Ascending aorta (tissue), 2 donors: ENCODE measurements at regions not wholly inside any gene's neighbourhood (a gene's known extent, or its start where the extent isn't known, plus 50 kb on each side); places are given as distances from the start of the nearest gene placed in this dataset.
A peak's percentile ranks its signal among the peaks of the same experiment; 100 is the strongest.

ENCODE experiments used
- DNase-seq, 2 donors: peaks; one replicate each; pipeline ENCODE4 v3.0.0-alpha.2; 2019; ENCODE audit warnings: low spot score in 2 of 2
- H3K27ac ChIP-seq, 2 donors: fragments of 200-600 bp; sonication (generic); one replicate each; pipeline ENCODE4 v1.5.1; 2016 to 2017; ENCODE audit warnings: mild to moderate bottlenecking in 1 of 2
- H3K27me3 ChIP-seq: fragments of 200-600 bp; sonication (generic); one replicate; pipeline ENCODE4 v1.5.1; 2017
- H3K36me3 ChIP-seq, 2 donors: fragments of 200-600 bp; sonication (generic); one replicate each; pipeline ENCODE4 v1.5.1; 2016
- H3K4me1 ChIP-seq, 2 donors: fragments of 200-600 bp; sonication (generic); one replicate each; pipeline ENCODE4 v1.5.1; 2016 to 2017; ENCODE audit warnings: mild to moderate bottlenecking in 1 of 2
- H3K4me3 ChIP-seq, 2 donors: fragments of 200-600 bp; sonication (generic); one replicate each; pipeline ENCODE4 v1.5.1; 2016 to 2017; ENCODE audit warnings: mild to moderate bottlenecking in 1 of 2
- H3K9me3 ChIP-seq, 2 donors: fragments of 200-600 bp; sonication (generic); one replicate each; pipeline ENCODE4 v1.5.1; 2016
- CTCF ChIP-seq, 3 experiments: fragments of 200-600 bp in 2 of 3; fragments of 450-650 bp in 1 of 3; sonication (generic) in 2 of 3; IDR thresholded peaks; one replicate each; pipeline ENCODE4 v1.5.1; 2016 to 2019; ENCODE audit warnings: antibody characterized with exemption in 3 of 3, mild to moderate bottlenecking in 1 of 3, moderate library complexity in 1 of 3
- intact Hi-C: fragments of 100-400 bp; cut with DNase I; formaldehyde crosslinking; loops from one replicate; pipeline ENCODE4 v1.15.1; 2023

DNA sequence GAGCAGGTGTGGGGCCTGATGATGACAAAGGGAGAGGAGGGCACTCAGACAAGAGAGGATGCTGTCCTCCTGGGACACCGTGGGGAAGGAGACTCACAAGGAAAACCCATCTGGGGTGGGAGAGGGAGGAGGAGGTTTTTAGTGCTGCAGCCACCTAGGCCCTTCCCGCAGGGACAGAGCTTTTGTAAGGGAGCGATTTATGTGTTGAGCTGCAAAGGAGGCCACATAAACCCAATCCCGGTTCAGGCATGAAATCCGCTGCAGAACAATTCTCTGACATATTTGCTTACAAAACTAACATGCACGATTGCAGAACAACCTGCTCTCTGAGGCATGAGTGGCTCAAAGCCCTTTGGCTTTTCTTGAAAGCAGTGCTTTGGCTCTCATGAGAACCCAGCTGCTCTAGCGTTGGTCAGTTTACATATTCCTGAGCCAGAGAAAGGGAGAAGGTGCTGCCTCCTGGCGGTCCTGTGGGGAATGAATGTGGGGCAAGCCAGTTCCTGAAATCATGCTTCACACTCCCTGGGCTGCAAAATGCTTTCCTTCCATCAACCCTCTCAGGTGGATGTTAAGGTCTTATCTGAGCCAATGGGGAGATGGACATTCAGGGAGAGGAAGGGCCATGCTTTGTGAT is 122.4 kb upstream of the NLRP1 start:
- Histone ChIP-seq H3K4me1 (no peaks in the 10 kb centered on the region), H3K9me3 (no peaks in the 10 kb centered on the region), H3K27me3 (no peaks in the 10 kb centered on the region), H3K4me3 (no peak overlapping the region), H3K27ac (no peak overlapping the region), H3K36me3 (no peaks in the 10 kb centered on the region)
- no peak for DNase-seq
- TF ChIP-seq CTCF (IDR thresholded peaks at IDR 0.05) = peak in 1 of 3 experiments; percentile 42
- intact Hi-C loops = loop anchor here (5.0 kb wide), 1 partner anchor 119 kb away; no protein-coding TSS in a partner anchor

DNA sequence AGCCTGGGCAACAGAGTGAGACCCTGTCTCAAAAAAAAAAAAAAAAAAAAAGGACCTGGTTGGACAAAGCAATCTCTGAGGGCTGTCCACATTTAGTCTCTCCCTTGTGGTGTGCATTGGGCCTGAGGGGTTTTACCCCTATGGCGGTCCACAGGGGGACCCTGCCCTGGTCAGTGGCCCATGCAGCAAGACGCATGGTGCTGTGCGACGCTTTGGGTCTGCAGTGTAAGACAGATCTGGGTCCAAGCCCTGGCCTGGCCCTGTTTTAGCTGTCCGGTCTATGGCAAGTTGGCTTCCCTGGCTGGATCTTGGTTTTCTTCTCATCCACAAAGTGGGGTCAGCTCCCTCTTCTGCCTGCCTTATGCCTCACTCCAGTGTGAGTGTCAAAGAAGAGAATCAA is 123.2 kb upstream of the NLRP1 start:
- Histone ChIP-seq H3K27ac (no peak overlapping the region), H3K4me3 (no peak overlapping the region), H3K4me1 (no peaks in the 10 kb centered on the region), H3K27me3 (no peaks in the 10 kb centered on the region), H3K36me3 (no peaks in the 10 kb centered on the region), H3K9me3 (no peaks in the 10 kb centered on the region)
- no peak for DNase-seq
- TF ChIP-seq CTCF (IDR thresholded peaks at IDR 0.05) = no peak
- intact Hi-C loops = loop anchor here (5.0 kb wide), 1 partner anchor 120 kb away; no protein-coding TSS in a partner anchor

GRCh38 chr17:5708344-5708743 is 124.0 kb upstream of the NLRP1 start:
- Histone ChIP-seq H3K36me3 (no peaks in the 10 kb centered on the region), H3K4me3 (no peak overlapping the region), H3K27ac (no peak overlapping the region), H3K27me3 (no peaks in the 10 kb centered on the region), H3K4me1 (no peaks in the 10 kb centered on the region), H3K9me3 (no peaks in the 10 kb centered on the region)
- intact Hi-C loops = loop anchor here (5.0 kb wide), 1 partner anchor 121 kb away; no protein-coding TSS in a partner anchor
- no peak for DNase-seq
- TF ChIP-seq CTCF (IDR thresholded peaks at IDR 0.05) = no peak

DNA sequence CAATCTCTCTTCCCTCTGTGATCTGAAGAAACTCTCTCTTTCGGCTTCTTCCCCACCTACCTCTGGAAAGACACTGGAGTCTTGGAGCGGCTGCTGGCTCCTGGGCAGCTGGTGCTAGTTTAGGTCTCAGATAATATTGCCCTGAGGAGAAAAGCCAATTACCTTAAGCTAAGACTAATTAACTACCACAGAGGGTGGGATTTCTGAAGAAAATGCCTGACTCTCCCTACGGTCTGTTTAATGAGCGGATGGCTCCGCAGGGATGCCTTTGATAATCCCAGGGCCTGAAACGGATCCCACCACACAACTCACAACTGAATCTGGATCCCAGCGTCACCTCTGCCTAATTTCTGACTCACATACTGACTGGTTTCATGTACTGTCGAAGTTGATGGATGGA is 127.0 kb upstream of the NLRP1 start:
- Histone ChIP-seq H3K4me3 (no peak overlapping the region), H3K36me3 (no peaks in the 10 kb centered on the region), H3K27ac (no peak overlapping the region), H3K27me3 (no peaks in the 10 kb centered on the region), H3K4me1 (no peaks in the 10 kb centered on the region), H3K9me3 (no peaks in the 10 kb centered on the region)
- no peak for DNase-seq
- intact Hi-C loops = no loop called here
- no peak for TF ChIP-seq CTCF (IDR thresholded peaks at IDR 0.05)

DNA sequence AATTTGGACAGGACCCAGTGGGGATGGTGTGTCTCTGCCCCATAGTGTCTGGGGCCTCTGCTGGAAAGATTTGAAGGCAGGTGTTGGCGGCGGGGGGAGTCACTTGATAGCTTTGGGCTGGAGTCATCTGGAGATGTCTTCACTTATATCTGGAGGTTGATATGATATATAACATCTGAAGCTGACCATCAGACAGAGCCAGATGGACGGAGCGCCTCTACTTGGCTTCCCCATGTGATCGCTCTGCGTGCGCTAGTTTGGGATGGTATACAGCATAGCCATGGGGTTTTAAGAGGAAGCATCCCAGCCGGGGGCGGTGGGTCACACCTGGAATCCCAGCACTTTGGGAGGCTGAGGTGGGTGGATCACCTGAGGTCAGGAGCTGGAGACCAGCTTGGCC is 130.7 kb upstream of the NLRP1 start:
- no peaks in the 10 kb centered on the region for H3K4me1 ChIP-seq
- H3K27me3 ChIP-seq = no peaks in the 10 kb centered on the region
- H3K4me3 ChIP-seq = no peak overlapping the region
- TF ChIP-seq CTCF (IDR thresholded peaks at IDR 0.05) = no peak
- H3K36me3 ChIP-seq = no peaks in the 10 kb centered on the region
- H3K9me3 ChIP-seq = no peaks in the 10 kb centered on the region
- no peak overlapping the region for H3K27ac ChIP-seq
- DNase-seq = no peak
- intact Hi-C loops = no loop called here

GRCh38 chr17:5715478-5715877 is 131.2 kb upstream of the NLRP1 start:
- TF ChIP-seq CTCF (IDR thresholded peaks at IDR 0.05) = no peak
- no peak overlapping the region for H3K27ac ChIP-seq
- DNase-seq = no peak
- no peaks in the 10 kb centered on the region for H3K9me3 ChIP-seq
- H3K36me3 ChIP-seq = no peaks in the 10 kb centered on the region
- no peak overlapping the region for H3K4me3 ChIP-seq
- H3K4me1 ChIP-seq = no peaks in the 10 kb centered on the region
- H3K27me3 ChIP-seq = no peaks in the 10 kb centered on the region
- intact Hi-C loops = no loop called here
